Effector CD4-positive, alpha-beta T cell (primary cell): ENCODE measurements at regions not wholly inside any gene's neighbourhood (a gene's known extent, or its start where the extent isn't known, plus 50 kb on each side); places are given as distances from the start of the nearest gene placed in this dataset.
"Not testable (repeated sequence)": the region's sequence is repeated elsewhere in the genome, so short reads cannot be mapped to it uniquely, and the experiment has no call there.

Source experiments
- DNase-seq: peaks from one replicate; pipeline ENCODE4 v3.0.0-alpha.2; 2020

DNA sequence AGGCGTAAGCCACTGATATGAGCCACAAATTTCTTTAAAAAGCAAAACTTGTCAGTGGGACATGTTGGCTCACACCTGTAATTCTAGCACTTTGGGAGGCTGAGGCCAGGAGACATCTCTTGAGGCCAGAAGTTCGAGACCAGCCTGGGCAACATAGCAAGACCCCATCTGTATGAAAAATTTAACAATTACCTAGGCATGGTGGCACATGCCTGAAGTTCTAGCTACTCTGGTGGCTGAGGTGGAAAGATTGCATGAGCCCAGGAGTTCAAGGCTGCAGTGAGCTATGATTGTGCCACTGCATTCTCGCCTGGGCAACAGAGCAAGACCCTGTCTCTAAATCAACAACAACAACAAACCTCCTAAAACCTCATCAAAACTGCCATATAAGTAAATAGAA lies 147.6 kb upstream of the BARHL2 start:
- DNase-seq: no peak

DNA sequence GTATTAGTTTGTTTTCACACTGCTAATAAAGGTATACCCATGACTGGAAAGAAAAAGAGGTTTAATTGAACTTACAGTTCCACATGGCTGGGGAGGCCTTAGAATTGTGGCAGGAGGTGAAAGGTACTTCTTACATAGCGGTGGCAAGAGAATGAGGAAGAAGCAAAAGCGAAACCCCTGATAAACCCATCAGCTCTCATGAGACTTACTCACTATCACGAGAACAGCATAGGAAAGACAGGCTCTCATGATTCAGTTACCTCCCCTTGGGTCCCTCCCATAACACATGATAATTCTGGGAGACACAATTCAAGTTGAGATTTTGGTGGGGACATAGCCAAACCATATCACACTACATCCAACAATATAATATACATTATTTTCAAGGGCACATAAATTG lies 145.7 kb upstream of the BARHL2 start:
- DNase-seq: no peak

DNA sequence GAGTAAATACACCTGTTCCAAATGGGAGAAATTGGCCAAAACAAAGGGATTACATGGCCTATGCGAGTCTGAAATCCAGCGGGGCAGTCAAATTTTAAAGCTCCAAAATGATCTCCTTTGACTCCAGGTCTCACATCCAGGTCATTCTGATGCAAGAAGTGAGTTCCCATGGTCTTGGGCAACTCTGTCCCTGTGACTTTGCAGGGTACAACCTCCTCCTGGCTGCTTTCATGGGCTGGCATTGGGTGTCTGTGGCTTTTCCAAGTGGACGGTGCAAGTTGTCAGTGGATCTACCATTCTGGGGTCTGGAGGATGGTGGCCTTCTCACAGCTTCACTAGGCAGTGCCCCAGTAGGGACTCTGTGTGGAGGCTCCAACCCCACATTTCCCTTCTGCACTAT lies 144.3 kb upstream of the BARHL2 start:
- DNase-seq: not testable (repeated sequence)

DNA sequence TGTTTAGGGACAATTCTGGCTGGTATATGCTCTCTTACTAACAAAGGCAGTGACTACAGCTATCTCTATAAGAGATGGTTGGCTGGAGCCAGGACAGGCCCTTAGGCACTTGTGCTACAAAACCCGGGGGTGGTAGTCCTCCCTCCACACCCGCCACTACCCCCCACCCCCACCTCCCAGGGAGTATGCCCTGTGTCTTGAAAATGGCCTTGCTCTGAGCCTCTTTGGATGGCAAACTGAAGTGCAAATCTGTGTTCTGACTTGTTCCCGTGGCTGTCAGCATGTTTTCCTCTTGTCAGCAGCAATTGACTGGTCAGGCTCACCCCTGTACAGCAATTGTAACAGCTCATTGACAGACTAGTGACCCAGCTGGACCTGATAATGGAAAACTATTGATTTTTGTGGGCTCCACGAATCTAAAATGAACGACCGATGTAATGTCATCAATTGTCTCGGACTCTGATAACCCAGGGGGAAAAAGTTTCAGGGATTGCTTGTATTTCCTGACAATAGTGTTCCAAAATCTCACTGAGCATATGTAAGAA lies 139.4 kb upstream of the BARHL2 start:
- DNase-seq: no peak

DNA sequence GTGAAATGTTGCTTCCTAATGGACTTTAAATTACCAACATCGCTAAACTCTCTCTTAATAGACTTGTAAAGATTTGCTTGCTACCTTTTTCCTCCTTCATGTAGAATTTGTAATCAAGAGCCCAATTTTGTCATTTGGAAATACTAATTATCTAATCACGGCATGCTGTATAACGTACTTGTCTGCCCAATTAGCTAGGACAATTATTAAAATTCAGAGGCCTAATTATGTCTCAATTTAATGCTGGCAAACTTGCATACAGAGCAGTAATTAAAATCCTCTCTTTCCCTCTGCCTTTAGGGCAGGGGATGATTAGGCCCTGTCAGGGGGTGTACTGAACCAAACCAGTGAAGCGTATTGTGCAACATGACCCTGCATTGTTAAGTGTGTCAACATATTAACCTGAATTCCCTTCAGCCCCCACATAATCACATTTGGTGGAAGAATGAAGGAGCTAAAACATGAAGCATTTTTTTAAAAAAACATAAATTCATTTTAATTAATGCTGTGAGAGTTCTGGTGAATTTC lies 137.4 kb upstream of the BARHL2 start:
- no peak for DNase-seq

DNA sequence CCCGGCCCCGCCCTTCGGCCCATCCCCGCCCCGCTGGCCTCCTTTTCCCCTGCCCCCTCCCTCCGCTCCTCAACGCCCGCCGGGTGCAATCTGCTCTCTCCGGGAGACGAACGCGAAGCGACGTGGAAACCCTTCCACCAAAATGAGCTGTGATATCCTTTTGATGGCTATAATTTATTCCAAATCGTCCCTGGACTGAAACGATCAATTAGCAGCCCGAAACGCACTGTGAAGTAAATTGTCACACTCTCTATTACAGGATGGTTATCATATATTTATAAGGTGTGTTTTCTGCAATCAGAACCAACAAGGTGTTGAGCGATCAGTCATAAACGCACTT lies 134.6 kb upstream of the BARHL2 start:
- no peak for DNase-seq

DNA sequence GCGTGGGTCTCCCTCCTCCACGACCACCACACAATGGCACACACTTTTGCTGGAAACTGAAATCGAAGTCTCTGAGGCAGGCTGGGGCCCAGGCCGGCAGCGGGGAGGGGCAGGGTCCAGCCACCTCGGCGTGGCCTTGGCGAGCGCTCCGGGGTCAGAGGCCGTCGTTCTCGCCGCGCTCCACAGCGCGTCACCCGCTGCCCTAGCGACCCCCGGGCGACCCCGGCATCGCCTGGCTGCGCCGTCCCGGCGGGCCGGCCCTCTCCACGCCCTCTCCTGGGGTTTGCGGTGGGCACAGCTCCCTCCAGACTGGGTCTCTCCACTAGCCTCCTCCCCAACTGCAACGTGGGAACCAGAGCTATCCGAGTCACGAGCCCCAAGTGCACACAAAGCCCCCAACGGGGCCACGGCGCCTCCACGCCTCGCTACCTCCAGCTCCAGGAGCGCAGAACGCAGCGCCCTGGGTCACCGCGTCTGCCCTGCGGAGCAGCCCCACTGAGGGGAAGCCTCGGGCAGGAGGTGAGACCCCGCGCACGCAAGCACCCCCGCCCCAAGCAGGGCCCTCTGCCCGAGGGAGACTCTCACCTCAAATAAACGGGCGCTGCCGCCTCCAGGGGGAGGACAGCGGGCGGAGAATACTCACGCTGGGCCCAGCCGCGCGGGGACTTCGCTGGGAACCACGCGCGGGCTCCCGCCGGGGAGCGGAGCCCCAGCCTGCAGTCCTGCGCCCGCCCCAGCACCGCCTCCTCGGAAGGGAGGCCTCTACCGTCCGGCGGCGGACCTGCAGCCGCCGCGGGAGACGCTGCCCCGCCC lies 134.0 kb upstream of the BARHL2 start:
- peak; percentile 46 for DNase-seq

DNA sequence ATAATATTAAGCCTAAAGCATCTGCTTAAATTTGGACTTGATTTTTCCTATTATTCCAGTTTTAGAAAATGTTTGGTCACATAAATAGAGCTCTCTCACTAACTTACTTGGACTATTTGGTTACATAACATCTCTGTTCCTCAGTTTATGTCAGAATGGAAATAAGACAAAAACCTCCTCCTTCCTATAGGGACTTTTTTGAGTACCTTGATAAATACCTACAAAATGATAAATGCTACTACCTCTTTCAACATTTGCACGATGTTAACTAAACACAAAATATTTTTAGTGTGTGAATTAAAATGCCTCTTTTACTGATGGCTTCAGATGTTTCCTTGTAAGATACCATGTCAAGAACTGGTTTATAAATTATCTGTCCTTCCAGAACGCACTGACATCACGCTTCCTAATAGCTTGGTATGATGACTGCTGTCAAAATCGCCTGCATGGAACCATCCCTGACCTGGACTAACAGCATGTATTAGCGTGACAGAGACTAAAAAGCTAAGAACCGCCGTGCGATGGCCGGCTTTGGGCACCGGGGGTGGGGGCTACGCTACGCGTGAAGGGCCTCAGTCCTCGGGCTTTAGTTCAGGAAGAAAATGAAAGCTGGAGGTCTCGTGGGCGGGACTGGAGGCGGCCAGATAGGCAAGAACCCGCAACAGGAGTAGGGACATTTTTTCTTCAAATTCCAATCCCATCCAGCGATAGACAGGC lies 133.2 kb upstream of the BARHL2 start:
- no peak for DNase-seq

DNA sequence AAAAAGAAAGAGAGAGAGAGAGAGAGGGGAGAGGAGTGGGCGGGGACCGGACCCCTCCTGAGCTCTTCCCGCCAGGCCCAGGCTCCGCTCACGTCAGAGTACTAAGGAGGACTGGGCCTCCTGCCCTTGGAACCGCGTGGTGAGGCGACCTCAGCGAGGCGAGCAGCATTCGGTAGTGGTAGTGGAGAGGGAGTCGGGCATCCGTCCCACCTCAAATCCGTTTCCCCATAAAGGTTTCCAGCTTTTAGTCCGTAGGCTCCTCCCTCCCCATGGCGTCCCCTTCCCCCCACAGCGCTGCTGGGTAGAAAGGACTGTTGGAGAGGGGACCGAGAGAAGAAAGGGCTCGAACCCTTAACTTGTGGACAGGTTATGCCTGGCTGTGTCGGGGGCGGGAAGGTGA lies 124.4 kb upstream of the BARHL2 start:
- DNase-seq: no peak

DNA sequence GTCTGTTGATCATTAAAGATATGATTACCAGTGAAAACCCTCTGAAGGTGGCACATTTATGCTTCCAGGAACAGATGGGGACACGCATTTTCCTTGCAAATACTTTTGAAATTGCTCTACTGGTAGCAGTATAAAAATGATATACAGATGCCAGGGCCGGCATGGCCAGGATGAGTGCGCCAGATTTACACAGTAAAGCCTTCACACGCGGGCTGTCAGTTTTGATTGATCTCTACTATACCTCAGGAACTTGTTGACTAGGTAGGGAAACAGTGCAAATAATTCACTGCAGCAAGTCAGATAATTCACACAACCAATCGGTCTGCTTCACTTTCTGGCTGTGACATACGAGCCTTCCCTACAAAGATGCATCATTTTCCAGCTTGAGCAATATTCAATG lies 123.2 kb upstream of the BARHL2 start:
- DNase-seq: no peak

DNA sequence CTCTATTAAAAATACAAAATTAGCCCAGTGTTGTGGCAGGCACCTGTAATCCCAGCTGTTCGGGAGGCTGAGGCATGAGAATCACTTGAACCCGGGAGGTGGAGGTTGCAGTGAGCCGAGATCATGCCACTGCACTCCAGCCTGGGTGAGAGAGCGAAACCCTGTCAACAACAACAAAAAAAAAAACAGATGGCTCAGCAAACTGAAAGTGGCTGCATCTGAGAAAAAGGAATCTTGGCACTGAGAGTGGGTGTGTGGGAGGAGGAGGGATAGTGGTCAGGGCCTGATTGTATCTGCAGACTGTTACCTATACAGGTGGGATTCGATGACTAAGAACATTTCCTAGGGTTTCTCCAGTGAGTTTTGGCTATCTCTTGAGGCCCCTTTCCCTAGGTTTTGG lies 122.2 kb upstream of the BARHL2 start:
- no peak for DNase-seq

DNA sequence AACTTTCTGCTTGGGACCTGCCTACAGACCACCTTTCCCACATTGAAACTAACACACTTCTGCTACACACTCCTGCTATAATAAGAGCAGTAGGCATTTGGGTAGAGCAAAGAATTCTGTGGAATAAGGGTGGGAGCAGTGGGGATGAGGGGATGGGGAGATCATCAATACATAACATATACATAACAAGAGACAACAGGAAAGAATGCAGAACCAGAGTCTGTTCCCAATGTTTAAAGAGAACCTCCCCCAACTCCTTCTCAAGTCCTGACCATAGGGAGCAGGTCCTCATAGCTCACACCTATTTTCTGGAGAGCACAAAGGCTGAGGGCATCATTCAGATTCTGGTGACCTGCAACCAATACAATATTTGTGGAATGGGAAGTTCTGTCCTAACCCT lies 121.6 kb upstream of the BARHL2 start:
- DNase-seq: no peak

DNA sequence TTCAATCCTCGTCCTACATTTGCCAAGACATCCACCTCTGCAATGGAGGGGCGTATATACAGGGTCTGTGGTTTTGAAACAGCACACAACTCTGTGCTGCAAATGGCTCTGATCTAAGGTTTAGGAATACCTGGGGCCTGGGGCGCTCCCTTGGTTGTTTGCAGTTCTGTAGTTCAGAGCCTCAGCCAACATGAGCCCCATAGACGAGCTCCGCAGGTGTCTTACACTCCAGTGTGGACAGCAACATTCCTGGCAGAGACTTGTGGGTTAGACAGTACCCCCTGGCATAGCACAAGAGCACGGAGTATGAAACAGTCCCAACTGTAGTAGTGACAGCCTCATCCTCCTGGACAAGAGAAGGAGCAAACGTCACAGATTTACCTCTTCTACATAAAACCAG lies 120.3 kb upstream of the BARHL2 start:
- no peak for DNase-seq

DNA sequence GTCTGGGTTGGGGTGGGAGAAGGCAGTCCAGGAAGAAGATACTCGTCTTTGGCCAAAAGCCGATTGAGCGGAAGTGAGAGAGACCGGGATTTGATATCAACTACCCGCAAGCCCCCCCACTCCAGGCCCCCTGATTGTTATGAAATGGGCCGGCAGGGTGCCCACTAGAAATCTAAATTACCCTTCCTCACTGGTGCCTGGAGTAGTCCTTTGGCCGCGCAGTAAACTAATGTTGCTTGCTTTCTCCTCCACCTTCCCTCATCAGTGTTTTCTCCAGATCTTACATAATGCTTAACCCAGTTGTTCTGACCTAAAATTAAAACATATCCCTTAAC lies 119.2 kb upstream of the BARHL2 start:
- DNase-seq: no peak

DNA sequence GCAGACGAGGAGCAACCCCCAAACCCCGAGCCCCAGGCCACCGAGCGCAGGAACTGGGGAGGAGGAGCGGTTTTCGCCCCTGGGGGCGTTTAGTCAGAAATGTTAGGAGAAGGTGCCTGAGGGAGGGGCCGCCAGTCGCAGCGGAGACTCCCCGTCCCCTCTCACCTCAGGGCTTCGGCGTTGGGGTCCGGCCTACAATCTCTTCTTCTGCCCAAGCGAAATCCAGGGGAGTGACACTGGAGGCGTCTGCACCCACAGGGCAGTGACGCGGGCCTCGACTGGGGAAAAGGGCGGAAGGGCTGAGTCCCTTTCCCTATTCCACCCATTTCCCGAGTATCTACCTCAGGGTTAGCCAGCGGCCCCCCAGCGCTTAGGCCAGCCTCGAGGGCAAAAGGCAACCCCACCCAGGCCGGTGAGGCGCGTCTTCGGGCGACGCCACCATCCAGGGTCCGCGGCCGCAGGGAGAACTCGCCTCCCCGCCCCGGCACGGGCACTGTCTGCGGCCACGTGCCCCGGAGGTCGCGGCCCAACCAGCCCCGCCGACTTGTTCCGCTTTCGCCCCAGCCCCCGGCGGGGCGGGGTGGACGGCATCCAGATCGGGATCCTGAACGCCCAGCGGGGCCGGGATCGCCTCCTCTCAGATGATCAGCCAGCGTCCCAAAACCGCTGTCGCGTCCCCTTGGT lies 118.7 kb upstream of the BARHL2 start:
- DNase-seq: no peak

DNA sequence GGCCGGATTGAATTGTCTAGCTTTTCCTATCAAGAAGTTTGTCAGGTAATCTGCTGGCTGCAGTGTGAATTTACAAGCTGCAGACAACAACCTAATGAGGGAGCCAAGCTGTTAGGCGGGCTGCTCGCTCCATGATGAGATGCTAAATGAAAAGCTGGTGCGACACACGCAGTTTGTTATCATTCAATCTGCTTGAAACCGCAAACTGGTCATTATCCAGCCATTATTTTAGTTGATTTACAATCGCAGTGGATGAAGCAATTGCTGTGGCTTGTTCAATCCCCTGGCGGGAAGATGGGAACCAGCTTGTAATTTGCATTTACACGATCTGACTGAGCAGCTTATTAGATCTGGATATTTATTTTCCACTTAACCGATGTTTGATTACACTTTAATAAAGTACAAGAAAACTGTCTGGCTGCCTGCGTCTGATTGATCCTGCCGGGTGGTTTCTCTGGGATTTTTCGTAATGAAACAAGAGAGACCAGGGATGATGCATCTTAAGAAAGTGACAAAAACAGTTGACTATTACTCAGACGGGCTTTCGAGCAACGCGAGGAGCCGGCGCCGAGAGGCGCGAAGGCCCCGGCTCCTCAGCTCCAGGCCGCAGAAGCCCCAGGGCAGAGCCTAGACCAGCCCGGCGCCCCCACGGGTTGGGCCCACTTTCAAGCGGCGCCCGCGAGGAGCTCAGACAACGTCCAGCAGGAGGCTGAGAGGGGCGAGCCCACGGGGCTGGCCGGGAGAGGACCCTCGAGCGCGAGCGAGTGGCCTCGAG lies 118.0 kb upstream of the BARHL2 start:
- DNase-seq: no peak

DNA sequence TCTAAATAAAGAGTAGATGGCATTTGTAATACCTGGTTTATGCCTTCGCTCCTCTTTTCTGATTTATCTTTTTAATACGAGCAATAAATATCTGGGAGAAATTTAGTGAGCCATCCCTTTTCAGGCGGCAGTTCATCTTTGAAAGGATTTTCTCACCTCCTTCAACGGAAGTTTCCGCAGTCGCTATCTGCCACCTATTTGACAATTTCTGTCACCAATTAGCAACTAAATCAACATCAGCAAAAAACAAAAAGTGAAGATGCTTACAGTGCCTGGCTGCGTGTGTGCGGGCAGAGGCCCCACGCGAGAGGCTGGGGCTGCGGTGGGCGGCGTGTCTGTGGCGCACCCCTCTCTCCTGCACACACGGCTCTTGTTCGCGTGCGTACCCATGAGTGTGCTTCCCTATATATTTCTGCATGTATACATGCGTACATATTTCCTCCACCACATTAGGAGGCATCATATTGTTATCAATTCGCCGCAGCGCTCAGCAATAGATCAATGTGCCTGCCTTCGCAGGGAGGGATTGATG lies 117.3 kb upstream of the BARHL2 start:
- no peak for DNase-seq

DNA sequence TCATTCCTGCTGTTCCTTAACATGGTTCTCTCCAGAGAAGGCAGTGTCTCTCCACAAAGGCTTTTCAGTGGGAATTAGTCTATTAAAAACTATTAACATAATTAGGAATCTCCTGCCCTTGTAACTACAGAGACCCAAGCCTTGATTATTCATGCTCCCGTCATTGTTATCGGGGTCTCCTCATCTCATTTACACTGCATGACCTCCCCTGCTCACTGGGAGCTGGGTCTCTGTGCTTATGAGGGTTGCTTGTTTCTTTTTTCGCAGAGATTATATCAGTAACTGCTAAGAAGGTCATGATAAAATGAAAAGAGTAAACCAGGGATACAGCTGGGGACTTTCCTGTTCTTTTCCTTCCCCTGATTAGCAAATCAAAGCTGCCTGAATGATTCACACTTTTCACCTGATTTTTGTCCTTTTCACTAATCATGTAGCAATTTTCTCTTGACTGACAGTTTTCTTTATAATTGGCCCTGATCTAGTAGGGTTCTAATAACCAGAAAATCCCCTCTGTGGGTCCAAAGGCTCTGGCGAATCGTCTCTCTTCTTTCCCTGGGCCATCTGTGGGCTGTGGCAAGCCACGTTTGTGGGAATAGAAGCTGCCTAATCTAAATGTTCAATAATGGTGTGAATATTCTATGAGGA lies 116.5 kb upstream of the BARHL2 start:
- no peak for DNase-seq

DNA sequence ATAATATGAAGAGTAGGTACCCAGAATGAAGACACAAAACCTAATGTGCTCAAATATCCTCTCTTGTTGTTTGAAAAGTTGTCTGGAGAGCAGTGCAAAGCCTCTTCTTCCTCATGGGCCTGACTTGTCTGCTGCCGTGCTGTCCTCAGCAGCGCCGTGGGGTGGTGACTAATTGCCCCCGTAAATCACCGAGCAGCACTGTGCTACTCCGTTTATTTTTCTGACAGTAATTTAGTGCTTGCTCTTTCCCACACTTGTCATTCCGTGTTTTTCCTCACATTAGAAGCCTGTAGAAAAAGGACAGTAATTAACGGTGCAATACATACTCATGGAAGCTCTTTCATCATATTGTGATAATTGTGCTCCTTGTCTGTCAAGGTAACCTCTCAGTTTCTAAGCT lies 114.8 kb upstream of the BARHL2 start:
- DNase-seq: no peak

DNA sequence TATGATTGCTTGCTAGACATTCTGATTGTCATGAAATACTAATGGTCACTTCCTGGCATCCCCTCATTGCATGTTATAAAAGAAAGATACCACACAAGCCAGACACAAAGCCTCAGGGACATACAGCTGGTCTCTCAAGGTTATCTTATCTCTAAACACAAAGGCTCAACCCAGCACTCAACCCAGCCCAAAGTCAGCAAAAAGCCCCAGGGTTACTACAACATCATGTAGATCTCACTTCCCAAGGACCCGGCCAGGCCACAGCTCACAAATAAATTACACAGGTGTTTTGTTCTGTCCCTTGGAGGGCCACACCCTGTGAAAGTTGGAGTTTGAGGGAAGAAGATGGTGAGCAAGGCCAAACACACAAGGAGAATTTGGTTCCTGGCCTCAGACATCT lies 109.7 kb upstream of the BARHL2 start:
- no peak for DNase-seq

DNA sequence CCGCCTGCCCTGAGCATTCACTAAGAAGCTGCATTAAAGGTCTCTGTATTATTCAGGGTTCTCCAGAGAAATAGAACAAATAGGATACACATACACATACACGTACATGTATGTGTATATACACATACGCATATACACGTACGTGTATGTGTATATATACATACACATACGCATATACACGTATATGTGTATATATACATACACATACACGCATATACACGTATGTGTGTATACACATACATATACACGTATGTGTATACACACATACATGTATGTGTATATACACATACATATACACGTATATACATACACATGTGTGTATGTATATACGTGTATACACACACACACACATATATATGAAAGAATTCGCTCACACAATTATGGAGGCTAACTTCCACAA lies 108.9 kb upstream of the BARHL2 start:
- no peak for DNase-seq

DNA sequence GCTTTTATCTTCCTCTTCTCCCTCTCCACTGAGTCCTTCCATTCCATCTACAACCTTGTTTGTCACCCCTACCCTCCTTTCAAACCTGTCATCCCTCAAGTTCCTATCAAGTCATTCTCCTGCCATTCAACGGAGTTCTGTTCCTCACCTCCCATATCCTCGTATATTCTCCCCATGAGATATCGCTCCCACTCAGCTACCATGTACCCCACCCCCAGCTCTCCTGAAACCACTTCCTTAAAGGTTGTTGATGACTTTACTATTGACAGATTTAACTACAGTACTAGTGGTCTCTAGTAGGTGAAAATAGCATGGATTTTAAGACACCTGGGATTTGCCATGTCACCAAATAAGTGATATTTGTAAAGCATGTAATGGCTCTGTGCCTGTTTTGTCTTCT lies 107.4 kb upstream of the BARHL2 start:
- no peak for DNase-seq
